K562 (cell line): ENCODE measurements at regions not wholly inside any gene's neighbourhood (a gene's known extent, or its start where the extent isn't known, plus 50 kb on each side); places are given as distances from the start of the nearest gene placed in this dataset.

Experiments used
- ATAC-seq: fragments of 200-7000 bp; cut with Tn5 transposase; 3 replicates; pipeline ENCODE4 v1.9.1; 2020; ENCODE audit warnings: moderate library complexity
- BruUV-seq: library from RNA; stranded (reverse); fragments of 400-500 nt; replicated peaks from 2 replicates; lab custom pipeline; 2021; lab: Mats Ljungman, UMichigan
- CTCF ChIA-PET: fragments of 300-600 bp; formaldehyde crosslinking; extraction: SDS; loops from one replicate; lab custom pipeline; 2021; ENCODE audit warnings: low intra/inter-chr PET ratio; lab: Yijun Ruan, JAX
- POLR2A ChIA-PET: fragments of 300-600, 350-650 bp; sonication (Branson Sonifier 250); formaldehyde crosslinking; extraction: SDS; loops from one replicate; lab custom pipeline; 2021; ENCODE audit warnings: antibody characterized with exemption, inconsistent platforms; lab: Yijun Ruan, JAX
- DNase-seq, 4 experiments: peaks; one replicate each; pipeline versions ENCODE4 v3.0.0 to v3.0.0-alpha.2; 2011 to 2018; ENCODE audit warnings: low spot score in 3 of 4, mixed read lengths in 3 of 4; ENCODE audit errors: extremely low read depth in 1 of 4
- FAIRE-seq: peaks from 2 replicates; lab custom pipeline; 2011; peaks lifted over from hg19 to GRCh38; lab: Jason Lieb, UNC
- H2AFZ ChIP-seq: 2 replicates; pipeline ENCODE4 v1.6.0; 2011; ENCODE audit warnings: low read depth, low read length, control low read depth, inconsistent platforms
- H3K27ac ChIP-seq: fragments of 200-600 bp; 3 replicates; pipeline ENCODE4 v1.8.0; 2011; ENCODE audit warnings: low read depth, mild to moderate bottlenecking, control low read depth, inconsistent platforms, low read length, moderate library complexity, mixed read lengths; ENCODE audit errors: extremely low read depth
- H3K27me3 ChIP-seq, 2 experiments: fragments of 300-600 bp in 1 of 2; 2 replicates in 1 of 2; 3 replicates in 1 of 2; pipeline versions ENCODE4 v1.6.0 to v1.8.0; 2011; ENCODE audit warnings: inconsistent platforms in 2 of 2, low read length in 2 of 2, mild to moderate bottlenecking in 1 of 2, mixed read lengths in 1 of 2, moderate library complexity in 1 of 2; ENCODE audit not compliant: control insufficient read depth in 2 of 2, insufficient read depth in 2 of 2
- H3K36me3 ChIP-seq: fragments of 300-600 bp; 3 replicates; pipeline ENCODE4 v1.8.0; 2011; ENCODE audit warnings: mild to moderate bottlenecking, low read length, inconsistent platforms; ENCODE audit not compliant: control insufficient read depth, insufficient read depth
- H3K4me1 ChIP-seq, 2 experiments: fragments of 200-600 bp in 1 of 2; replicated peaks in 1 of 2; 2 replicates in 1 of 2; 3 replicates in 1 of 2; pipeline versions ENCODE4 v1.5.1 to v1.8.0; 2011; ENCODE audit warnings: inconsistent platforms in 2 of 2, low read length in 2 of 2, mild to moderate bottlenecking in 1 of 2, mixed read lengths in 1 of 2, moderate library complexity in 1 of 2; ENCODE audit not compliant: control insufficient read depth in 2 of 2, insufficient read depth in 2 of 2
- H3K4me2 ChIP-seq: 2 replicates; pipeline ENCODE4 v1.6.1; 2011; ENCODE audit warnings: low read length, control low read depth, inconsistent platforms, mixed read lengths; ENCODE audit not compliant: insufficient read depth
- H3K4me3 ChIP-seq: fragments of 200-600 bp; sonication (generic), shearing (Covaris generic); 2 replicates; pipeline ENCODE4 v1.5.1; 2016; ENCODE audit warnings: control low read depth, inconsistent platforms
- H3K79me2 ChIP-seq: fragments of 200-600 bp; 3 replicates; pipeline ENCODE4 v1.8.0; 2011; ENCODE audit warnings: low read length, inconsistent platforms; ENCODE audit not compliant: control insufficient read depth, insufficient read depth
- H3K9ac ChIP-seq, 2 experiments: 2 replicates each; pipeline versions ENCODE4 v1.6.0 to v1.6.1; 2011; ENCODE audit warnings: low read depth in 2 of 2, low read length in 2 of 2, control low read depth in 1 of 2, inconsistent platforms in 1 of 2, mild to moderate bottlenecking in 1 of 2, mixed read lengths in 1 of 2; ENCODE audit not compliant: insufficient read depth in 1 of 2
- H3K9me1 ChIP-seq: one replicate; pipeline ENCODE4 v1.6.0; 2011; ENCODE audit warnings: inconsistent platforms, mild to moderate bottlenecking, low read length, moderate library complexity; ENCODE audit not compliant: control insufficient read depth, insufficient read depth
- H3K9me3 ChIP-seq: replicated peaks from 2 replicates; pipeline ENCODE4 v1.5.1; 2011; ENCODE audit warnings: low read depth, low read length, inconsistent platforms; ENCODE audit not compliant: control insufficient read depth, insufficient read depth
- H4K20me1 ChIP-seq: replicated peaks from 2 replicates; pipeline ENCODE4 v1.6.1; 2011; ENCODE audit warnings: low read length, inconsistent platforms, mixed read lengths; ENCODE audit not compliant: control insufficient read depth, insufficient read depth
- CBX3 ChIP-seq, 2 experiments: IDR thresholded peaks; 1 replicate in 1 of 2; 2 replicates in 1 of 2; pipeline ENCODE4 v1.6.1; 2012; ENCODE audit warnings: inconsistent platforms in 2 of 2, low read length in 2 of 2, borderline replicate concordance in 1 of 2, control low read depth in 1 of 2
- CC2D1A ChIP-seq: fragments of 450-650 bp; IDR thresholded peaks from 2 replicates; pipeline ENCODE4 v1.6.1; 2017; ENCODE audit warnings: mild to moderate bottlenecking
- CSDE1 ChIP-seq, 2 experiments: fragments of 450-650 bp; IDR thresholded peaks; 2 replicates each; pipeline ENCODE4 v1.6.1; 2016; ENCODE audit warnings: mild to moderate bottlenecking in 1 of 2
- ELF2 ChIP-seq: fragments of 250-450 bp; sonication (Bioruptor Pico); IDR thresholded peaks from 2 replicates; pipeline ENCODE4 v1.5.0; 2021; ENCODE audit warnings: mild to moderate bottlenecking
- NELFE ChIP-seq: IDR thresholded peaks from 2 replicates; pipeline ENCODE4 v1.6.1; 2011; ENCODE audit warnings: mild to moderate bottlenecking; ENCODE audit not compliant: insufficient read depth, insufficient read length
- TCF7L2 ChIP-seq: fragments of 150-350 bp; IDR thresholded peaks from 2 replicates; pipeline ENCODE4 v1.6.1; 2016; ENCODE audit warnings: low read depth, mild to moderate bottlenecking, low read length, moderate library complexity
- ZNF140 ChIP-seq: fragments of 250-450 bp; sonication (Bioruptor Pico); IDR thresholded peaks from 2 replicates; pipeline ENCODE4 v1.8.0; 2021; ENCODE audit warnings: moderate library complexity, mild to moderate bottlenecking, inconsistent platforms
- ZNF23 ChIP-seq: fragments of 250-450 bp; sonication (Bioruptor Pico); IDR thresholded peaks from 2 replicates; pipeline ENCODE4 v1.4.0; 2020; ENCODE audit warnings: mild to moderate bottlenecking
- ZNF316 ChIP-seq: fragments of 450-650 bp; IDR thresholded peaks from 2 replicates; pipeline ENCODE4 v1.6.1; 2016
- ZNF668 ChIP-seq: fragments of 250-450 bp; sonication (Bioruptor Pico); IDR thresholded peaks from 2 replicates; pipeline ENCODE4 v1.8.0; 2022; ENCODE audit warnings: mild to moderate bottlenecking, inconsistent platforms
- ZNF785 ChIP-seq: fragments of 250-450 bp; sonication (Bioruptor Pico); IDR thresholded peaks from 2 replicates; pipeline ENCODE4 v1.4.0; 2020; ENCODE audit warnings: mild to moderate bottlenecking
- WGBS: fragments of 100-300 bp; shearing (Covaris generic); methylation state at CpG from one replicate; pipeline ENCODE4 v1.1.6; 2016; ENCODE audit warnings: low coverage, mixed read lengths; ENCODE audit not compliant: insufficient coverage; ENCODE audit errors: missing lambda C conversion rate; 5-methylcytosine and 5-hydroxymethylcytosine counted together
- in situ Hi-C: fragments of 300-500 bp; cut with MboI; formaldehyde crosslinking; loops from 4 replicates; pipeline ENCODE4 v1.15.0; 2018; ENCODE audit warnings: inconsistent platforms, mixed read lengths
- intact Hi-C: fragments of 100-400 bp; cut with micrococcal nuclease; formaldehyde crosslinking; loops from 2 replicates; pipeline ENCODE4 v1.14.2; 2022
- TF ChIP-seq, protein P1 (sequence below): sonication (generic); formaldehyde crosslinking; IDR thresholded peaks from 2 replicates; pipeline ENCODE4 v1.8.0; 2022; ENCODE audit warnings: mild to moderate bottlenecking, missing genetic modification reagents
- TF ChIP-seq, protein P2 (sequence below): sonication (generic); formaldehyde crosslinking; IDR thresholded peaks from 2 replicates; pipeline ENCODE4 v1.8.0; 2022; ENCODE audit warnings: mild to moderate bottlenecking, low read depth, missing genetic modification reagents
- TF ChIP-seq, protein P3 (sequence below): fragments of 450-650 bp; conservative IDR thresholded peaks from 2 replicates; pipeline ENCODE4 v1.6.1; 2016; ENCODE audit warnings: missing genetic modification characterization, low read depth, mild to moderate bottlenecking, missing compliant biosample characterization, moderate library complexity

DNA sequence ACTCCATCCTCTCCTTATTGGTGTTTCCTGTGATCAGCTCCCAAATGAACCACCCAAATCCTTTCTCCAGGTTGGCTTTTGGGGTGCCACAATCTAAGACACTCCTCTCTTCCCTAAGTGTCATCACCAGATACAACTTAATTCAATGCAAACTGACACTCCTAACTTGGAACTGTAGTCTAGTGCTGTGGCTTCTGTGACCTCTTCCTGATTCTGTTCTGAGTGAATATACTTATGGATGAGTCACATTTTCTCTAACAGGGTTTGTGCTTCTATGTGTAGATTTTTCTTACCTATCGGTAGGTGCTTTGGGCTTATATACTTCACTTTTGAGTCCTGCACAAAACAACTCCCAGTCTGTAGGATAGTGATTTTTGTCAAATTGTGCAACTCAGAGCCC is 141.3 kb upstream of the MAOA start (continued):
- TF ChIP-seq, protein P1, sequence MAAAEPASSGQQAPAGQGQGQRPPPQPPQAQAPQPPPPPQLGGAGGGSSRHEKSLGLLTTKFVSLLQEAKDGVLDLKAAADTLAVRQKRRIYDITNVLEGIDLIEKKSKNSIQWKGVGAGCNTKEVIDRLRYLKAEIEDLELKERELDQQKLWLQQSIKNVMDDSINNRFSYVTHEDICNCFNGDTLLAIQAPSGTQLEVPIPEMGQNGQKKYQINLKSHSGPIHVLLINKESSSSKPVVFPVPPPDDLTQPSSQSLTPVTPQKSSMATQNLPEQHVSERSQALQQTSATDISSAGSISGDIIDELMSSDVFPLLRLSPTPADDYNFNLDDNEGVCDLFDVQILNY (CRISPR knock-in tag), result no peak
- TF ChIP-seq ZNF668 (CRISPR knock-in tag) (no peak), ZNF785 (CRISPR knock-in tag) (no peak), ZNF23 (CRISPR knock-in tag) (no peak), NELFE (no peak), ELF2 (CRISPR knock-in tag) (no peak), CC2D1A (no peak), ZNF140 (CRISPR knock-in tag) (no peak)
- TF ChIP-seq, protein P2, sequence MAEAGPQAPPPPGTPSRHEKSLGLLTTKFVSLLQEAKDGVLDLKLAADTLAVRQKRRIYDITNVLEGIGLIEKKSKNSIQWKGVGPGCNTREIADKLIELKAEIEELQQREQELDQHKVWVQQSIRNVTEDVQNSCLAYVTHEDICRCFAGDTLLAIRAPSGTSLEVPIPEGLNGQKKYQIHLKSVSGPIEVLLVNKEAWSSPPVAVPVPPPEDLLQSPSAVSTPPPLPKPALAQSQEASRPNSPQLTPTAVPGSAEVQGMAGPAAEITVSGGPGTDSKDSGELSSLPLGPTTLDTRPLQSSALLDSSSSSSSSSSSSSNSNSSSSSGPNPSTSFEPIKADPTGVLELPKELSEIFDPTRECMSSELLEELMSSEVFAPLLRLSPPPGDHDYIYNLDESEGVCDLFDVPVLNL (CRISPR knock-in tag), result no peak

DNA sequence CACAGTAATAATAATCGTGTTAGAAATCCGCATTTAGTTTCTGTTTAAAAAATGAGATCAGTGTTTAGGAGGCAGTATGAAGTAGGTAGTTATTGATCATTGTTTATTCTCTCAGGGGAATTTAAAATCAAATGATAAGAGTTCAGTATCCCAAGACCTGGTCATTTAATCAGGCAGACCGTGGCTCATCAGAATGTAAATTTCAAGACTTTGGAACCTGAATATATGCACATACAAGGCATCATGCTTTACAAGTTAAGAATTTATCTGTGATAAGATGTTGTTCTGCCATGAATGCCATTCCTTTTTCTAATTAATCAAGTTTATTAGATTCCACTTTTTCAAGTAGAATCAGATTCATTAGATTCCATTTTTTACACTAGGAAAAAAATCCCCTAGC is 133.5 kb upstream of the MAOA start:
- H3K27me3 ChIP-seq, result no peaks in the 10 kb centered on the region
- DNase-seq (no peak), ATAC-seq (no peak), FAIRE-seq (no peak)
- H3K9me3 ChIP-seq, result no peaks in the 10 kb centered on the region
- H3K9me1 ChIP-seq, result no peaks in the 10 kb centered on the region
- no peak overlapping the region for H2AFZ ChIP-seq
- H3K36me3 ChIP-seq, result no peaks in the 10 kb centered on the region
- ChIA-PET POLR2A (no interaction called here), CTCF (no interaction called here)
- TF ChIP-seq, protein P3, sequence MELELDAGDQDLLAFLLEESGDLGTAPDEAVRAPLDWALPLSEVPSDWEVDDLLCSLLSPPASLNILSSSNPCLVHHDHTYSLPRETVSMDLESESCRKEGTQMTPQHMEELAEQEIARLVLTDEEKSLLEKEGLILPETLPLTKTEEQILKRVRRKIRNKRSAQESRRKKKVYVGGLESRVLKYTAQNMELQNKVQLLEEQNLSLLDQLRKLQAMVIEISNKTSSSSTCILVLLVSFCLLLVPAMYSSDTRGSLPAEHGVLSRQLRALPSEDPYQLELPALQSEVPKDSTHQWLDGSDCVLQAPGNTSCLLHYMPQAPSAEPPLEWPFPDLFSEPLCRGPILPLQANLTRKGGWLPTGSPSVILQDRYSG (tag), result no peak
- no peak for TF ChIP-seq CSDE1 (IDR thresholded peaks at IDR 0.05)
- TF ChIP-seq TCF7L2, result no peak
- no peak for TF ChIP-seq ZNF316
- no peak for TF ChIP-seq CBX3 (IDR thresholded peaks at IDR 0.05; ENCODE audit: borderline replicate concordance in 1 of 2, low read length in 2 of 2)
- intact Hi-C loops (no loop called here), in situ Hi-C loops (no loop called here)
- WGBS, result 2% methylated on average over 3 of the region's 3 CpGs
- no TSS peak for BruUV-seq
- no peak overlapping the region for H3K27ac ChIP-seq
- no peaks in the 10 kb centered on the region for H3K4me1 ChIP-seq
- H4K20me1 ChIP-seq, result no peaks in the 10 kb centered on the region
- H3K4me2 ChIP-seq, result no peak overlapping the region
- no peaks in the 10 kb centered on the region for H3K79me2 ChIP-seq
- H3K9ac ChIP-seq, result no peak overlapping the region
- no peak overlapping the region for H3K4me3 ChIP-seq
